Fibroblast of lung (primary cell): ENCODE measurements at regions not wholly inside any gene's neighbourhood (a gene's known extent, or its start where the extent isn't known, plus 50 kb on each side); places are given as distances from the start of the nearest gene placed in this dataset.
"Not testable (repeated sequence)": the region's sequence is repeated elsewhere in the genome, so short reads cannot be mapped to it uniquely, and the experiment has no call there.

Experiments used
- DNase-seq, 2 donors: peaks; one replicate each; pipeline versions ENCODE4 v3.0.0 to v3.0.0-alpha.2; 2010; ENCODE audit warnings: low read depth in 2 of 2
- H2AFZ ChIP-seq: 2 replicates; pipeline ENCODE4 v1.5.1; 2012; ENCODE audit warnings: low read length, control low read depth, inconsistent platforms
- H3K27ac ChIP-seq: 2 replicates; pipeline ENCODE4 v1.5.1; 2011; ENCODE audit warnings: low read length, control low read depth; ENCODE audit not compliant: insufficient read depth
- H3K27me3 ChIP-seq: 2 replicates; pipeline ENCODE4 v1.5.1; 2011; ENCODE audit warnings: mild to moderate bottlenecking, low read length; ENCODE audit not compliant: control insufficient read depth, insufficient read depth
- H3K36me3 ChIP-seq: 2 replicates; pipeline ENCODE4 v1.5.1; 2011; ENCODE audit warnings: low read length; ENCODE audit not compliant: control insufficient read depth, insufficient read depth
- H3K4me1 ChIP-seq: 2 replicates; pipeline ENCODE4 v1.5.1; 2011; ENCODE audit warnings: low read length; ENCODE audit not compliant: control insufficient read depth, insufficient read depth; ENCODE audit errors: extremely low read depth
- H3K4me2 ChIP-seq: 2 replicates; pipeline ENCODE4 v1.5.1; 2011; ENCODE audit warnings: low read length, control low read depth; ENCODE audit not compliant: insufficient read depth; ENCODE audit errors: extremely low read depth
- H3K4me3 ChIP-seq, 4 experiments: fragments of 200-600 bp in 1 of 4; sonication (generic) in 1 of 4; replicated peaks in 1 of 4; 2 replicates each; pipeline ENCODE4 v1.5.1; 2011 to 2016; ENCODE audit warnings: low read length in 4 of 4, low read depth in 3 of 4, mild to moderate bottlenecking in 3 of 4, control low read depth in 2 of 4, inconsistent platforms in 1 of 4, mixed read lengths in 1 of 4; ENCODE audit not compliant: insufficient read depth in 1 of 4; ENCODE audit errors: control extremely low read depth in 1 of 4
- H3K79me2 ChIP-seq: 2 replicates; pipeline ENCODE4 v1.5.1; 2012; ENCODE audit warnings: mild to moderate bottlenecking, low read length, inconsistent platforms; ENCODE audit not compliant: control insufficient read depth, insufficient read depth
- H3K9ac ChIP-seq: 2 replicates; pipeline ENCODE4 v1.5.1; 2011; ENCODE audit warnings: mild to moderate bottlenecking, low read length, control low read depth; ENCODE audit not compliant: insufficient read depth
- H3K9me3 ChIP-seq: 2 replicates; pipeline ENCODE4 v1.5.1; 2012; ENCODE audit warnings: low read depth, low read length; ENCODE audit not compliant: control insufficient read depth, insufficient read depth
- H4K20me1 ChIP-seq: 2 replicates; pipeline ENCODE4 v1.5.1; 2011; ENCODE audit warnings: low read length; ENCODE audit not compliant: control insufficient read depth, insufficient read depth; ENCODE audit errors: extremely low read depth
- CTCF ChIP-seq, 2 donors: IDR thresholded peaks in 1 of 2; conservative IDR thresholded peaks in 1 of 2; 1 replicate in 1 of 2; 2 replicates in 1 of 2; pipeline ENCODE4 v1.5.1; 2011 to 2012; ENCODE audit warnings: low read length in 2 of 2, control low read depth in 1 of 2, inconsistent platforms in 1 of 2, low read depth in 1 of 2, mild to moderate bottlenecking in 1 of 2
- EZH2 ChIP-seq: IDR thresholded peaks from 2 replicates; pipeline ENCODE4 v1.5.1; 2012; ENCODE audit warnings: low read length, control low read depth, mild to moderate bottlenecking; ENCODE audit errors: missing control alignments

GRCh38 chr11:50088231-50088630 is 55.6 kb downstream of the OR4C45 start:
- no peak overlapping the region for H2AFZ ChIP-seq
- H3K4me2 ChIP-seq: no peak overlapping the region
- TF ChIP-seq EZH2 (no peak), CTCF (conservative IDR thresholded peaks at IDR 0.05 in 1 of 2, IDR thresholded peaks at IDR 0.05 in 1 of 2; ENCODE audit: low read depth in 1 of 2, low read length in 2 of 2) (no peak)

DNA sequence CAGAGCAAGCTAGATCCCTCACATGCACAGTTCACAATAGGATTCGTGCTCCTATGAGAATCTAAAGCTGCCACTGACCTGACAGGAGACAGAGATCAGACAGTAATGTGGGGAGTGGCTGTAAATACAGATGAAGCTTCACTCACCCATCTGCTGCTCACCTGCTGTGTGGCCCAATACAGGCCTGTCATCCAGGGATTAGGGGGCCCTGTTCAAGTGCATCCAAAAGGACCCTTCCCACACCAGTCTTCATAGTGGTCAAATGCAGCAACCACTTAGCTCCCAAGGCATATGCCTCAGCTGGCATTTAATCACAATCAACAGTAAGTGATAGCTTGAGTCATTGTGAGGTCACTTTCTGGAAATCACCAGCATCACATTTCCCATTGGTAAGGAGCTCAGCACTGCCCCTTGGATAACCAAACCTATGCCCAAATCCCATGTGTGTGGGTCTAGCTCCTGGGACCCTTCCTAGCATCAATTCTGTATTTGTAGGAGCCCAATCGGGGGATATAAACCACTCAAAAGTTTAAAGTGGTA is 65.6 kb downstream of the OR4C45 start:
- no peaks in the 10 kb centered on the region for H4K20me1 ChIP-seq
- no peak overlapping the region for H3K9ac ChIP-seq
- H3K27me3 ChIP-seq: no peaks in the 10 kb centered on the region
- no peak overlapping the region for H3K27ac ChIP-seq
- no peaks in the 10 kb centered on the region for H3K4me1 ChIP-seq
- H3K9me3 ChIP-seq: no peaks in the 10 kb centered on the region
- H3K36me3 ChIP-seq: no peaks in the 10 kb centered on the region
- DNase-seq: no peak
- H3K4me2 ChIP-seq: no peak overlapping the region
- no peak overlapping the region for H3K4me3 ChIP-seq
- H3K79me2 ChIP-seq: no peaks in the 10 kb centered on the region
- TF ChIP-seq CTCF (conservative IDR thresholded peaks at IDR 0.05 in 1 of 2, IDR thresholded peaks at IDR 0.05 in 1 of 2; ENCODE audit: low read depth in 1 of 2, low read length in 2 of 2): no peak
- no peak for TF ChIP-seq EZH2
- no peak overlapping the region for H2AFZ ChIP-seq

More at GRCh38 chr11:50088231-50088630, 55.6 kb downstream of the OR4C45 start:
- Histone ChIP-seq H3K9ac (no peak overlapping the region), H3K27me3 (no peaks in the 10 kb centered on the region), H3K36me3 (no peaks in the 10 kb centered on the region), H3K4me1 (no peaks in the 10 kb centered on the region), H3K27ac (no peak overlapping the region), H3K9me3 (no peaks in the 10 kb centered on the region), H3K79me2 (no peaks in the 10 kb centered on the region), H4K20me1 (no peaks in the 10 kb centered on the region), H3K4me3 (no peak overlapping the region)
- DNase-seq: no peak

- no peaks in the 10 kb centered on the region for H4K20me1 ChIP-seq
- H3K27ac ChIP-seq: no peak overlapping the region
- H3K4me2 ChIP-seq: no peak overlapping the region
- H3K36me3 ChIP-seq: no peaks in the 10 kb centered on the region
- H2AFZ ChIP-seq: no peak overlapping the region
- H3K27me3 ChIP-seq: no peaks in the 10 kb centered on the region
- H3K79me2 ChIP-seq: no peaks in the 10 kb centered on the region
- DNase-seq: no peak
- TF ChIP-seq EZH2 (no peak), CTCF (conservative IDR thresholded peaks at IDR 0.05 in 1 of 2, IDR thresholded peaks at IDR 0.05 in 1 of 2; ENCODE audit: low read depth in 1 of 2, low read length in 2 of 2) (no peak)
- no peak overlapping the region for H3K4me3 ChIP-seq
- H3K4me1 ChIP-seq: no peaks in the 10 kb centered on the region
- H3K9me3 ChIP-seq: no peaks in the 10 kb centered on the region
- no peak overlapping the region for H3K9ac ChIP-seq
These were observed 70.2 kb downstream of the OR4C45 start for GRCh38 chr11:50102916-50103315.

DNA sequence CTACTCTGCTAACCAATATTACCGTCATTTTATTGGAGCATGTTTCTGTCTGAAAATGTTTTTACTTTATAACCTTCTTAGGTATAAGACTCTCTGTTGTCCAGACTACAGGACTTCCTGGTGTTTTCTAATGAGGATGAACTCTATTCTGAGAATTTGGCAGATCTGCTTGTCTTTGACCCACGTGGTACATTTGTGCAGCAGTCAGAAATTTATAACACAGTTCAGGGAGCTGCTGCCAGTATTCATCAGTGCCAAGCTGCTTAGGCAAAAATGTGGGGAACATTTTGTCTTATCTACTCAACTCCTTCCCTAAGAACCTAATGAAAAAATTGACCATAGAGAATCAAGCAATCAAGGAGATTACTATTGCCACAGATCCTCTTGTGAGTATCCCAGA is 108.0 kb downstream of the OR4C45 start:
- H2AFZ ChIP-seq, H3K4me1 ChIP-seq, H3K36me3 ChIP-seq, H3K27me3 ChIP-seq, H3K4me3 ChIP-seq, H3K27ac ChIP-seq, H3K9ac ChIP-seq, H4K20me1 ChIP-seq, H3K79me2 ChIP-seq, H3K4me2 ChIP-seq, DNase-seq, H3K9me3 ChIP-seq: not testable (repeated sequence)

- H3K36me3 ChIP-seq, H3K27me3 ChIP-seq, H2AFZ ChIP-seq, H3K4me1 ChIP-seq, H3K4me2 ChIP-seq, H3K4me3 ChIP-seq, H3K9ac ChIP-seq, H4K20me1 ChIP-seq, H3K27ac ChIP-seq, H3K9me3 ChIP-seq, DNase-seq, H3K79me2 ChIP-seq: not testable (repeated sequence)
These were observed 113.6 kb downstream of the OR4C45 start for GRCh38 chr11:50146308-50146707.
